HCT116 (cell line): ENCODE measurements at regions not wholly inside any gene's neighbourhood (a gene's known extent, or its start where the extent isn't known, plus 50 kb on each side); places are given as distances from the start of the nearest gene placed in this dataset.

Experiments
- ATAC-seq: fragments of 200-7000 bp; cut with Tn5 transposase; 2 replicates; pipeline ENCODE4 v1.9.1; 2020; ENCODE audit warnings: mild to moderate bottlenecking, moderate library complexity
- BruUV-seq: library from RNA; stranded (reverse); fragments of 400-500 nt; replicated peaks from 2 replicates; lab custom pipeline; 2021; lab: Mats Ljungman, UMichigan
- CTCF ChIA-PET: fragments of 300-600 bp; sonication (Branson Sonifier 250); formaldehyde crosslinking; loops from one replicate; lab custom pipeline; 2021; ENCODE audit warnings: antibody characterized with exemption; lab: Charles Lee
- POLR2A ChIA-PET: fragments of 300-600, 350-600 bp; sonication (Branson Sonifier 250); formaldehyde crosslinking; loops from one replicate; lab custom pipeline; 2021; ENCODE audit warnings: antibody characterized with exemption; lab: Charles Lee
- RAD21 ChIA-PET, 2 experiments: fragments of 300-600 bp; sonication (Branson Sonifier 250); formaldehyde crosslinking; loops; one replicate each; lab custom pipeline; 2023; ENCODE audit warnings: low total read pairs in 2 of 2; ENCODE audit not compliant: uncharacterized antibody in 2 of 2, unreplicated experiment in 2 of 2, low non-redundant PET in 1 of 2; lab: Charles Lee
- DNase-seq: peaks from one replicate; pipeline ENCODE4 v3.0.0-alpha.2; 2010; ENCODE audit warnings: low read depth, low spot score
- H2AFZ ChIP-seq: fragments of 200-600 bp; shearing (Covaris generic), sonication (generic); 2 replicates; pipeline ENCODE4 v1.6.1; 2017; ENCODE audit warnings: low read depth, mixed run types, mixed read lengths, antibody characterized with exemption, low read length; ENCODE audit not compliant: poor library complexity, severe bottlenecking
- H3K27ac ChIP-seq: 2 replicates; pipeline ENCODE4 v1.5.1; 2012; ENCODE audit warnings: low read depth, low read length
- H3K27me3 ChIP-seq: fragments of 200-600 bp; sonication (generic); 2 replicates; pipeline ENCODE4 v1.6.1; 2016; ENCODE audit warnings: mixed run types, low read length, mixed read lengths; ENCODE audit not compliant: insufficient read depth
- H3K36me3 ChIP-seq, 2 experiments: fragments of 200-500 bp in 1 of 2; fragments of 200-600 bp in 1 of 2; sonication (Bioruptor generic) in 1 of 2; sonication (generic) in 1 of 2; 2 replicates each; pipeline versions ENCODE4 v1.5.1 to v1.6.1; 2014 to 2016; ENCODE audit warnings: low read length in 2 of 2, inconsistent platforms in 1 of 2, mixed read lengths in 1 of 2, mixed run types in 1 of 2; ENCODE audit not compliant: insufficient read depth in 2 of 2, control insufficient read depth in 1 of 2
- H3K4me1 ChIP-seq, 2 experiments: fragments of 200-600 bp in 1 of 2; sonication (generic) in 1 of 2; 2 replicates each; pipeline versions ENCODE4 v1.5.1 to v1.6.1; 2012 to 2017; ENCODE audit warnings: low read length in 2 of 2, inconsistent platforms in 1 of 2, mild to moderate bottlenecking in 1 of 2, mixed read lengths in 1 of 2, mixed run types in 1 of 2, moderate library complexity in 1 of 2; ENCODE audit not compliant: insufficient read depth in 2 of 2, control insufficient read depth in 1 of 2
- H3K4me2 ChIP-seq: fragments of 200-600 bp; sonication (generic); 2 replicates; pipeline ENCODE4 v1.6.1; 2017; ENCODE audit warnings: mixed run types, low read length, mixed read lengths
- H3K4me3 ChIP-seq, 2 experiments: fragments of 200-600 bp in 1 of 2; sonication (generic) in 1 of 2; replicated peaks in 1 of 2; 2 replicates each; pipeline ENCODE4 v1.5.1; 2011 to 2016; ENCODE audit warnings: low read length in 2 of 2, control low read depth in 1 of 2, low read depth in 1 of 2, mild to moderate bottlenecking in 1 of 2, mixed read lengths in 1 of 2, mixed run types in 1 of 2
- H3K79me2 ChIP-seq: fragments of 200-600 bp; sonication (generic); 2 replicates; pipeline ENCODE4 v1.6.1; 2017; ENCODE audit warnings: mild to moderate bottlenecking, mixed run types, low read length, moderate library complexity, mixed read lengths; ENCODE audit not compliant: insufficient read depth
- H3K9ac ChIP-seq: fragments of 200-600 bp; sonication (generic); 2 replicates; pipeline ENCODE4 v1.6.1; 2016; ENCODE audit warnings: low read length, mixed read lengths
- H3K9me2 ChIP-seq: fragments of 200-600 bp; sonication (generic), shearing (Covaris generic); 2 replicates; pipeline ENCODE4 v1.6.1; 2017; ENCODE audit warnings: mixed run types, mild to moderate bottlenecking, moderate library complexity; ENCODE audit not compliant: insufficient read depth
- H3K9me3 ChIP-seq, 2 experiments: fragments of 200-500 bp in 1 of 2; fragments of 200-600 bp in 1 of 2; sonication (Bioruptor generic) in 1 of 2; sonication (generic) in 1 of 2; 2 replicates each; pipeline ENCODE4 v1.6.1; 2014 to 2017; ENCODE audit warnings: low read length in 2 of 2, mixed read lengths in 2 of 2, inconsistent platforms in 1 of 2, low read depth in 1 of 2, mild to moderate bottlenecking in 1 of 2, mixed run types in 1 of 2, moderate library complexity in 1 of 2; ENCODE audit not compliant: control insufficient read depth in 1 of 2, insufficient read depth in 1 of 2
- H4K20me1 ChIP-seq: fragments of 200-600 bp; sonication (generic), shearing (Covaris generic); 2 replicates; pipeline ENCODE4 v1.6.1; 2017; ENCODE audit warnings: mixed run types, mild to moderate bottlenecking, moderate library complexity; ENCODE audit not compliant: insufficient read depth
- EGR1 ChIP-seq: IDR thresholded peaks from 2 replicates; pipeline ENCODE4 v1.6.1; 2012; ENCODE audit warnings: low read depth
- ELF1 ChIP-seq: IDR thresholded peaks from 2 replicates; pipeline ENCODE4 v1.6.1; 2012; ENCODE audit warnings: low read depth, borderline replicate concordance
- EZH2 ChIP-seq: fragments of 200-600 bp; sonication (generic); IDR thresholded peaks from 2 replicates; pipeline ENCODE4 v1.6.1; 2017; ENCODE audit warnings: antibody characterized with exemption, mixed run types
- EZH2phosphoT487 ChIP-seq: fragments of 200-600 bp; IDR thresholded peaks from 2 replicates; pipeline ENCODE4 v1.6.1; 2018; ENCODE audit warnings: antibody characterized with exemption, borderline replicate concordance
- POLR2A ChIP-seq: IDR thresholded peaks from 2 replicates; pipeline ENCODE4 v1.7.0; 2011; ENCODE audit warnings: borderline replicate concordance; ENCODE audit not compliant: insufficient read depth, insufficient read length; ENCODE audit errors: extremely low read depth
- POLR2AphosphoS5 ChIP-seq: IDR thresholded peaks from 2 replicates; pipeline ENCODE4 v1.6.1; 2011; ENCODE audit warnings: mild to moderate bottlenecking, low read depth, low read length, moderate library complexity
- RAD21 ChIP-seq: IDR thresholded peaks from 2 replicates; pipeline ENCODE4 v1.6.1; 2012; ENCODE audit warnings: low read depth, mild to moderate bottlenecking
- REST ChIP-seq: IDR thresholded peaks from 2 replicates; pipeline ENCODE4 v1.6.1; 2012; ENCODE audit warnings: low read depth
- SP1 ChIP-seq: IDR thresholded peaks from 2 replicates; pipeline ENCODE4 v1.6.1; 2012; ENCODE audit warnings: low read depth
- YY1 ChIP-seq: IDR thresholded peaks from 2 replicates; pipeline ENCODE4 v1.6.1; 2011; ENCODE audit warnings: low read length, low read depth, moderate library complexity, mild to moderate bottlenecking; ENCODE audit not compliant: insufficient replicate concordance; ENCODE audit errors: extremely low read depth
- ZNF274 ChIP-seq: fragments of 200-500 bp; sonication (Bioruptor generic); IDR thresholded peaks from 2 replicates; pipeline ENCODE4 v1.6.1; 2014; ENCODE audit warnings: mild to moderate bottlenecking, low read depth, low read length, inconsistent platforms
- intact Hi-C: fragments of 100-400 bp; cut with micrococcal nuclease; formaldehyde crosslinking; loops from 2 replicates; pipeline ENCODE4 v1.10.0; 2022
- TF ChIP-seq, protein P1 (sequence below), 3 experiments: fragments of 200-600 bp in 1 of 3; sonication (generic) in 1 of 3; IDR thresholded peaks in 2 of 3; conservative IDR thresholded peaks in 1 of 3; 2 replicates each; pipeline ENCODE4 v1.5.1; 2012 to 2017; ENCODE audit warnings: low read depth in 2 of 3, low read length in 2 of 3, antibody characterized with exemption in 1 of 3, borderline replicate concordance in 1 of 3, control low read depth in 1 of 3, mild to moderate bottlenecking in 1 of 3, mixed read lengths in 1 of 3, mixed run types in 1 of 3, moderate library complexity in 1 of 3; ENCODE audit not compliant: insufficient read depth in 1 of 3
- TF ChIP-seq, protein P2 (sequence below): IDR thresholded peaks from 2 replicates; pipeline ENCODE4 v1.6.1; 2012

DNA sequence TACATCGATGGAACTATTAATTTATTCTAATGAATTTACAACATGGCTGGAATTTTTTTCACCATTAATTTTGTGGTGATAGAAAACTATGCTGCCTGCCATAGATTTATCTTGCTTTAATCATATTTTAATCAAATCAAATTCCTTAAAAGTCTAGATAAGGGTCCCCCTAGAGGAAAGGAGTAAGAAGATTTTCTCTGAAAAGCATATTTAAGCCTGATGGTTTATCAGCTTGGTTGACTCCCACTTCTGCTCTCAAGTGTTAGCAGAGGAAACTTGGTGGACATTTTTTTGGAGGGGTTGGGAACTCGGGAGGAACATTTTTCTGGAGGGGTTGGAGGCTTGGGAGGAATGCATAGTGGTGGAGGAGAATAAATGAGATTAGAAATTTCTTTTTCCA is 253.3 kb downstream of the KCNRG start:
- Histone ChIP-seq H3K9me3 (no peaks in the 10 kb centered on the region), H3K79me2 (no peaks in the 10 kb centered on the region), H3K27me3 (no peaks in the 10 kb centered on the region), H3K4me2 (no peak overlapping the region), H3K9me2 (no peaks in the 10 kb centered on the region), H4K20me1 (no peaks in the 10 kb centered on the region), H3K4me3 (no peak overlapping the region), H3K27ac (no peak overlapping the region), H2AFZ (no peak overlapping the region), H3K9ac (no peak overlapping the region), H3K4me1 (peaks cover 3 to 4% of the 10 kb centered on the region in 2 experiments; a peak in 2 of 4 replicates), H3K36me3 (no peaks in the 10 kb centered on the region)
- DNase-seq, result no peak
- RAD21 ChIA-PET, result no interaction called here
- BruUV-seq, result no TSS peak
- TF ChIP-seq RAD21, result peak; percentile 27; the same call in 1 of the 2 replicates
- no peak for TF ChIP-seq YY1
- TF ChIP-seq POLR2AphosphoS5, result no peak
- TF ChIP-seq, protein P1, sequence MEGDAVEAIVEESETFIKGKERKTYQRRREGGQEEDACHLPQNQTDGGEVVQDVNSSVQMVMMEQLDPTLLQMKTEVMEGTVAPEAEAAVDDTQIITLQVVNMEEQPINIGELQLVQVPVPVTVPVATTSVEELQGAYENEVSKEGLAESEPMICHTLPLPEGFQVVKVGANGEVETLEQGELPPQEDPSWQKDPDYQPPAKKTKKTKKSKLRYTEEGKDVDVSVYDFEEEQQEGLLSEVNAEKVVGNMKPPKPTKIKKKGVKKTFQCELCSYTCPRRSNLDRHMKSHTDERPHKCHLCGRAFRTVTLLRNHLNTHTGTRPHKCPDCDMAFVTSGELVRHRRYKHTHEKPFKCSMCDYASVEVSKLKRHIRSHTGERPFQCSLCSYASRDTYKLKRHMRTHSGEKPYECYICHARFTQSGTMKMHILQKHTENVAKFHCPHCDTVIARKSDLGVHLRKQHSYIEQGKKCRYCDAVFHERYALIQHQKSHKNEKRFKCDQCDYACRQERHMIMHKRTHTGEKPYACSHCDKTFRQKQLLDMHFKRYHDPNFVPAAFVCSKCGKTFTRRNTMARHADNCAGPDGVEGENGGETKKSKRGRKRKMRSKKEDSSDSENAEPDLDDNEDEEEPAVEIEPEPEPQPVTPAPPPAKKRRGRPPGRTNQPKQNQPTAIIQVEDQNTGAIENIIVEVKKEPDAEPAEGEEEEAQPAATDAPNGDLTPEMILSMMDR (IDR thresholded peaks at IDR 0.05 in 2 of 3, conservative IDR thresholded peaks at IDR 0.05 in 1 of 3; ENCODE audit: borderline replicate concordance in 1 of 3, insufficient read depth in 1 of 3, low read depth in 2 of 3, low read length in 2 of 3), result peak in 1 of 3 experiments; percentile 29; a peak in 2 of 6 replicates
- no peak for TF ChIP-seq POLR2A
- TF ChIP-seq EZH2phosphoT487, result no peak
- CTCF ChIA-PET, result no interaction called here
- intact Hi-C loops, result no loop called here
- POLR2A ChIA-PET, result no interaction called here
- no peak for ATAC-seq

- H3K9me2 ChIP-seq, result no peaks in the 10 kb centered on the region; the same call in 1 of the 2 replicates
- no peaks in the 10 kb centered on the region for H4K20me1 ChIP-seq
- DNase-seq (no peak), ATAC-seq (no peak)
- no peak overlapping the region for H3K4me2 ChIP-seq
- no peak overlapping the region for H3K4me3 ChIP-seq
- no peaks in the 10 kb centered on the region for H3K9me3 ChIP-seq
- BruUV-seq, result no TSS peak
- H3K9ac ChIP-seq, result no peak overlapping the region
- RAD21 ChIA-PET, result no interaction called here
- no peaks in the 10 kb centered on the region for H3K4me1 ChIP-seq
- POLR2A ChIA-PET, result no interaction called here
- no peak overlapping the region for H2AFZ ChIP-seq
- H3K27ac ChIP-seq, result no peak overlapping the region
- CTCF ChIA-PET, result no interaction called here
- H3K36me3 ChIP-seq, result no peaks in the 10 kb centered on the region
- H3K27me3 ChIP-seq, result no peaks in the 10 kb centered on the region
- peaks cover 3% of the 10 kb centered on the region; the same call in 1 of the 2 replicates for H3K79me2 ChIP-seq
- intact Hi-C loops, result no loop called here
- TF ChIP-seq ZNF274 (no peak), ELF1 (no peak), EZH2 (no peak), EGR1 (no peak), REST (no peak), SP1 (no peak), YY1 (no peak)
- TF ChIP-seq, protein P2, sequence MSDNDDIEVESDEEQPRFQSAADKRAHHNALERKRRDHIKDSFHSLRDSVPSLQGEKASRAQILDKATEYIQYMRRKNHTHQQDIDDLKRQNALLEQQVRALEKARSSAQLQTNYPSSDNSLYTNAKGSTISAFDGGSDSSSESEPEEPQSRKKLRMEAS, result no peak
These were observed 258.9 kb downstream of the KCNRG start for GRCh38 chr13:50274181-50274580.
